ENCODE measurements at regions not wholly inside any gene's neighbourhood (a gene's known extent, or its start where the extent isn't known, plus 50 kb on each side); places are given as distances from the start of the nearest gene placed in this dataset.

GRCh38 chr1:207971331-207972219, 60.6 kb upstream of the CD34 start:
- ATAC-seq: no peak
- CTCF ChIA-PET: interaction anchor here (0.6 to 3.0 kb wide), 7 partner anchors 8 to 414 kb away, joined by 3 to 23 read pairs (median 3); no protein-coding TSS in a partner anchor
- H3K4me2 ChIP-seq: no peak overlapping the region
- H3K9me3 ChIP-seq: no peaks in the 10 kb centered on the region
- H3K4me3 ChIP-seq: no peak overlapping the region
- POLR2A ChIA-PET: no interaction called here
- FAIRE-seq: no peak
- no peaks in the 10 kb centered on the region for H3K4me1 ChIP-seq
- 67% methylated on average over 10 of the region's 10 CpGs for WGBS (ENCODE audit: missing lambda C conversion rate)
- no peak overlapping the region for H3K27ac ChIP-seq
- no peak for DNase-seq (ENCODE audit: low read depth in 1 of 2, low spot score in 1 of 2)
- TF ChIP-seq JUNB (IDR thresholded peaks at IDR 0.05): no peak

GRCh38 chr1:207970329-207971233, 59.7 kb upstream of the CD34 start:
- 59% methylated on average over 16 of the region's 16 CpGs for WGBS (ENCODE audit: missing lambda C conversion rate)

More at GRCh38 chr1:207970329-207971233, 59.7 kb upstream of the CD34 start:
- ATAC-seq (no peak), DNase-seq (ENCODE audit: low read depth in 1 of 2, low spot score in 1 of 2) (no peak), FAIRE-seq (no peak)
- H3K9me3 ChIP-seq: no peaks in the 10 kb centered on the region
- no peak overlapping the region for H3K4me3 ChIP-seq
- CTCF ChIA-PET: interaction anchor here (0.8 to 3.0 kb wide), 4 partner anchors 27 to 85 kb away, joined by 4 to 23 read pairs (median 6); no protein-coding TSS in a partner anchor
- H3K4me2 ChIP-seq: no peak overlapping the region
- H3K27ac ChIP-seq: no peak overlapping the region
- TF ChIP-seq HEYL (CRISPR knock-in tag; IDR thresholded peaks at IDR 0.05): no peak
- TF ChIP-seq RAD21 (conservative IDR thresholded peaks at IDR 0.05 in 1 of 2, IDR thresholded peaks at IDR 0.05 in 1 of 2): no peak
- TF ChIP-seq RARB (CRISPR knock-in tag; IDR thresholded peaks at IDR 0.05): no peak
- no peak for TF ChIP-seq ZSCAN20 (CRISPR knock-in tag; IDR thresholded peaks at IDR 0.05)
- TF ChIP-seq, protein P1, sequence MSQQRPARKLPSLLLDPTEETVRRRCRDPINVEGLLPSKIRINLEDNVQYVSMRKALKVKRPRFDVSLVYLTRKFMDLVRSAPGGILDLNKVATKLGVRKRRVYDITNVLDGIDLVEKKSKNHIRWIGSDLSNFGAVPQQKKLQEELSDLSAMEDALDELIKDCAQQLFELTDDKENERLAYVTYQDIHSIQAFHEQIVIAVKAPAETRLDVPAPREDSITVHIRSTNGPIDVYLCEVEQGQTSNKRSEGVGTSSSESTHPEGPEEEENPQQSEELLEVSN (IDR thresholded peaks at IDR 0.05; ENCODE audit: borderline replicate concordance, low read depth): no peak
- no peak for TF ChIP-seq BCL3 (IDR thresholded peaks at IDR 0.05)
- no peak for TF ChIP-seq FOXS1 (CRISPR knock-in tag; IDR thresholded peaks at IDR 0.05)
- TF ChIP-seq, protein P2, sequence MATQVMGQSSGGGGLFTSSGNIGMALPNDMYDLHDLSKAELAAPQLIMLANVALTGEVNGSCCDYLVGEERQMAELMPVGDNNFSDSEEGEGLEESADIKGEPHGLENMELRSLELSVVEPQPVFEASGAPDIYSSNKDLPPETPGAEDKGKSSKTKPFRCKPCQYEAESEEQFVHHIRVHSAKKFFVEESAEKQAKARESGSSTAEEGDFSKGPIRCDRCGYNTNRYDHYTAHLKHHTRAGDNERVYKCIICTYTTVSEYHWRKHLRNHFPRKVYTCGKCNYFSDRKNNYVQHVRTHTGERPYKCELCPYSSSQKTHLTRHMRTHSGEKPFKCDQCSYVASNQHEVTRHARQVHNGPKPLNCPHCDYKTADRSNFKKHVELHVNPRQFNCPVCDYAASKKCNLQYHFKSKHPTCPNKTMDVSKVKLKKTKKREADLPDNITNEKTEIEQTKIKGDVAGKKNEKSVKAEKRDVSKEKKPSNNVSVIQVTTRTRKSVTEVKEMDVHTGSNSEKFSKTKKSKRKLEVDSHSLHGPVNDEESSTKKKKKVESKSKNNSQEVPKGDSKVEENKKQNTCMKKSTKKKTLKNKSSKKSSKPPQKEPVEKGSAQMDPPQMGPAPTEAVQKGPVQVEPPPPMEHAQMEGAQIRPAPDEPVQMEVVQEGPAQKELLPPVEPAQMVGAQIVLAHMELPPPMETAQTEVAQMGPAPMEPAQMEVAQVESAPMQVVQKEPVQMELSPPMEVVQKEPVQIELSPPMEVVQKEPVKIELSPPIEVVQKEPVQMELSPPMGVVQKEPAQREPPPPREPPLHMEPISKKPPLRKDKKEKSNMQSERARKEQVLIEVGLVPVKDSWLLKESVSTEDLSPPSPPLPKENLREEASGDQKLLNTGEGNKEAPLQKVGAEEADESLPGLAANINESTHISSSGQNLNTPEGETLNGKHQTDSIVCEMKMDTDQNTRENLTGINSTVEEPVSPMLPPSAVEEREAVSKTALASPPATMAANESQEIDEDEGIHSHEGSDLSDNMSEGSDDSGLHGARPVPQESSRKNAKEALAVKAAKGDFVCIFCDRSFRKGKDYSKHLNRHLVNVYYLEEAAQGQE (IDR thresholded peaks at IDR 0.05): no peak
- TF ChIP-seq, protein P3, sequence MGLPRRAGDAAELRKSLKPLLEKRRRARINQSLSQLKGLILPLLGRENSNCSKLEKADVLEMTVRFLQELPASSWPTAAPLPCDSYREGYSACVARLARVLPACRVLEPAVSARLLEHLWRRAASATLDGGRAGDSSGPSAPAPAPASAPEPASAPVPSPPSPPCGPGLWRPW (IDR thresholded peaks at IDR 0.05): no peak
- no peak for TF ChIP-seq BHLHE40 (IDR thresholded peaks at IDR 0.05; ENCODE audit: low read depth, low read length)
- no peak for TF ChIP-seq HDAC2 (IDR thresholded peaks at IDR 0.05)
- no peak for TF ChIP-seq MYC (IDR thresholded peaks at IDR 0.05; ENCODE audit: borderline replicate concordance, low read length)
- TF ChIP-seq CBX8 (IDR thresholded peaks at IDR 0.05): no peak
- no peak for TF ChIP-seq EHMT2 (IDR thresholded peaks at IDR 0.05; ENCODE audit: low read depth)
- no peak for TF ChIP-seq HOXA7 (CRISPR knock-in tag; IDR thresholded peaks at IDR 0.05)
- POLR2A ChIA-PET: no interaction called here
- H3K4me1 ChIP-seq: no peaks in the 10 kb centered on the region

All from A549 (cell line).